GM21526 (cell line): ENCODE measurements at regions not wholly inside any gene's neighbourhood (a gene's known extent, or its start where the extent isn't known, plus 50 kb on each side); places are given as distances from the start of the nearest gene placed in this dataset.

Experiments
- ATAC-seq: cut with Tn5 transposase; IDR thresholded peaks from one replicate; pipeline ENCODE4 v1.9.1; 2021; ENCODE audit warnings: moderate library complexity; ENCODE audit not compliant: unreplicated experiment, low FRiP score

DNA sequence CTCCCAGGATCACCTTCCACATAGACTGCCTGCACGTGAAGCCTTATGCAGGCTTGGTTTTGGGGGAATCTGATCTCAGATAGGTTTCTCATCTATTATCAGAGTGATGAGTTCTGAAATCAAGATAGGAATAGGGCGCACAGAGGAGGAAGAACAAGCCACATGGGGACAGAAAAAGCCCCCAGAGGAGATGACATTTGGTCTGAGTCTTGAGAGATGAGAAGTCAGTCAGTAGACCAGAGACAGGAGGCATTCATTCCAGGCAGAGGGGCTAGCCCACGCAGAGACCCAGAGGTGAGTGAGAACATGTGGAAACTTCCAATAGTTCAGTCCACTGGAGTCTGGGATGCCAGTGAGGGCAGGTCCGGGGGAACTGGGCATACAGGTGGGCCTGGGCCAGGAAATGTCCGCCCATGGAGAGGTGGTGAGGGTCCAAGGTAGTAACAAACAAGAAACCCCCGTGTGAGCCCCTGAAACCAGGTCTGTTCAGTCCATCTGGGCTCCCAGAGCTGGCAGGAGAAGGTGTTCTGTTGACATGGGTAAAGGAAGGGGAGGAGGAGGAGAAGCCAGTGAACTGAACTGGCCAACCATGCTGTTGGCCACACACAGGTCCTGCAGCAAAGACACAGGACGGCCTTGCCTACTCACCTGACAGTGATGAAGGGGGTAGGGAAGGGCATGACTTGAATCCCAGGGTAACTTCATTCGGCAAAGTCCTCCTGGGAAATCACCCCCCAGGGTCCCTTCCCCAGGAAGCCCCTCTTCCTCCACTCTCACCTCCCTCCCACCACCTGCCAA lies 69.3 kb upstream of the SMNDC1 start:
- ATAC-seq, result no peak

DNA sequence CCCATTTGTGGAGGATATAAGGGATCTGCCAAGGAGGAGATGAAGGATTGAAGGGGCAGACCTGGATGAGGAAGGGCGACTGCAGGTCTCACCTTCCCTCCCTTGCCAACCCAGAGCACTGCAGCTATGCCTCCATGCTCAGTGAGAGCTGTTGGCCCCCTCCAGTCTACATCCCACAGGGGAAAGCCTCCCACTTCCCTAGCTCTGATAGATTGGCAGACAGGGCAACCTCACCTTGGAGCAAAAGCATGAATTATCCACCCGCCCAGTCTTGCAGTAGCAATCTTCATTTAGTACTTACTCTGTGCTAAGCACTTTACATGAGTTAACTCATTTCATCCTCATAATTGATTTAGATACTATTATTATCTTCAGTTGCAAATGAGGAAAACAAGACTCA lies 70.4 kb upstream of the SMNDC1 start:
- no peak for ATAC-seq

DNA sequence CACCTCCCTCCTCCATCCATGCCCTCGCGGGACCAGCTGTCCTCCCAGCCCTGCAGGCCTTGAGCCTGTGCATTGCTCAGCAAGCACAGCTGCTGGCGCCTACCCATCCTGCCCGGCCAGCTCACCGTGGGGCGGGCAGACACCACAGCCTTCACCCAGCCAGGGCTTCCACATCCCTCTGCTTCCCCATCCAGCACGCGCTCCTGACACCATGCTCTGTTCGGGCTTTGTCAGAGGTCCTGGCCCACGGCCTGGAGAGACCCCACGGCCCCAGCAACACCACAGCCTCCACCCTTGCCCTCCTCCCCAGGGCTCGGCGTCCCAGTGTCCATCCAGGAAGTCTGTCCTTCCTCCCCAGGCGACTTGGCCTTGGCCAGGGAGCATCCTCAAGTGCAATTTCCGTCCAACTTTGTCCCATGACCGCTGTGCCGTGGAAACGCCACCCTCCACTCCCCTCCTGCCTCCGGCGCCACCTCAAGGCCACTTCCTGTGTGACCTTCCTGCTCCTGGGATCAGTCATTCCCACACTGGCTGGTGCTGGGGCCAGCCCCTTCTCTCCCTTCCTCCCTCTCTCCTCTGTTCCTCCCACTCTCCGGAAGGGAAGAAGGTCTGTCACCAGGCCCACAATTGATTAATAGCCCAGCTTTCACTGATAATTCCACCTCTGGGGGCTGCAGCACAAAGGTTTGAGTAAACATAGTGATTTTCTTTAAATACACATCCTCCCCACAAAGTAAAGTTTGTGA lies 71.5 kb upstream of the SMNDC1 start:
- ATAC-seq, result no peak

DNA sequence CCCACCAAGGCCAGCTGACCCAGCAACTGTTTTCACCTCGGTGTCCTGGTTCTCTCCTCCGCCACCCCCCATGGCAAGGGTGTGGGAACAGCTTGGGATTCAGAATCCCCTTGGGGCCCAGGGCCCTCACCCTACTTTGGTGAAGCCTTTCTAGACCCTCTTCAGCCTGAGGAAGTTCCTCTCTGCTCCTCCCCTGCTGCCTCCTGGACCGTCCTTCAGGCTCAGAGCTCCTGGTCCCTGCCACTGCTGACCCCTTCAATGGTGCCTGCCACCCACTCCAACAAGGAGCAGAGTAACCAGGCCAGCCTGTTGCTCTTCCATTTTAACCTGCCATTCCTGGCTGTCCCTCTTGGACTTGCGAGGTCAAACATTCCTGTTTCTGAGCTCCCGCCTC lies 72.0 kb upstream of the SMNDC1 start:
- ATAC-seq, result no peak

DNA sequence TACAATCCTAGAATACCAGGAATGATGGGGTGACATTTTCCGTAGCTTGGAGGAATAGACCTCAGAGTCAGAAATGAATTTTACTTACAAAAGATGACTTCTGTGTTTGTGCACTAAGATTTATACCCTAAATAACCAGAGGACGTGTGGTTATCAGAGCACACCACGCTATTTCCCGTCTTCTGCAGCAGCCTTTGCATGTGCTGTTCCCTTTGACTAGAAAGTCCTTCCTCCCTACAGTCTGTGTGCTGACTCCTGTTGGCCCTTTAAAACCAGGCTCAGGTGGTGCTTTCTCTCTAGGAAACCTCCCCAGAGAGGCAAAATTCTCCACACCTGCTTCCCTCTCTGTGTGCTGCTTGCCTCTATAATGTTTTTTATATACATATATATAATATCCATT lies 73.3 kb upstream of the SMNDC1 start:
- no peak for ATAC-seq

DNA sequence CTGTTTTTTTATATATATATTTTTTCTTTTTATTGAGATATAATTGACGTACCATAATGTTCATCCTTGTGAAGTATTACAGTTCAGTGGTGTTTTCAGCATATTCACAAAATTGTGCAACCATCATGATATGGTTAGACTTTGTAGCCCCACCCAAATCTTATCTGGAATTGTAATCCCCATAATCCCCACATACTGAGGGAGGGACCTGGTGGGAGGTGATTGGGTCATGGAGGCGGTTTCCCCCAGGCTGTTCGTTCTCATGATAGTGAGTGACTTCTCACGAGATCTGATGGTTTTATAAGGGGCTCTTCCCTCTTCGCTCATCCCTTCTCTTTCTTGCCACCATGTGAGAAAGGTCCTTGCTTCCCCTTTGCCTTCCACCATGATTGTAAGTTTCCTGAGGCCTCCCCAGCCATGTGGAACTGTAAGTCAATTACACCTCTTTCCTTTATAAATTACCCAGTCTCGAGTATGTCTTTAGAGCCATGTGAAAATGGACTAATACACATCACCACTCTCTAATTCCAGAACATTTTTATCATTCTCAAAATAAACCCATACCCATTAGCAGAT lies 73.9 kb upstream of the SMNDC1 start:
- ATAC-seq, result no peak

DNA sequence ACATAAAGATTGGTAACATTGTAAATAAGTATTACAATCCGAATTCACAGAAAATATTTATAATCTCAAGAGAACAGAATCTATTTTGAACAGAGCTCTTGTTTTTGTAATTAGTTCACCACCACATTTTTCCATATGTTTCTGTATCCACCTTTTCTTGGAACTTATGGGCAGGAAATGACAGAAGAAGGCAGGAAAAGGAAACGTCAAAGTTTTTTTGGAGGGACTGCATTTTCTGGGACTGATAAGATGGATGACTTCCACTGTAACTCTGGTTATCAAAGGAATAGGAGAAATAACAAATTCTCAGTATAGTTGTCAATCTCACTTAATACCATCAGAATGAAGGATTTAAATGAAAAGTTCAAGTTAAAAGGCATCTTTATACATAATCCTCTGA lies 75.1 kb upstream of the SMNDC1 start:
- no peak for ATAC-seq

DNA sequence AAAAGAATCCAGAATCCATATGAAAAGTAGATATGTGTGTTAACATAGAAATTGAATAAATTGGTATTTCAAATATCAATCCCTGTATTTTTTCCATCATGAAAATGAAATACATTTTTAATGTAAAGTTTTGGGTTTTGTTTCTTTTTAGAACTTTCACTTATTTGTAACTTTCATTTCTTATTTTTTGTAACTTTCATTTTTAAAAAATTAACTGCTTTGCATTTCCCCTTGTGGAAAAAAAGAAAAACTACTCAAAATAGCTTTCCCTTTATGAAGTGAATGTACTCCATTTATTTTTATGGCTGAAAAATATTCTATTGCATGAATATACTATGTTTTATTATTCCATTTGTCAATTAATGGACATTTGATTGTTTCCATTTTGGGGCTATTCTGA lies 75.6 kb upstream of the SMNDC1 start:
- no peak for ATAC-seq

DNA sequence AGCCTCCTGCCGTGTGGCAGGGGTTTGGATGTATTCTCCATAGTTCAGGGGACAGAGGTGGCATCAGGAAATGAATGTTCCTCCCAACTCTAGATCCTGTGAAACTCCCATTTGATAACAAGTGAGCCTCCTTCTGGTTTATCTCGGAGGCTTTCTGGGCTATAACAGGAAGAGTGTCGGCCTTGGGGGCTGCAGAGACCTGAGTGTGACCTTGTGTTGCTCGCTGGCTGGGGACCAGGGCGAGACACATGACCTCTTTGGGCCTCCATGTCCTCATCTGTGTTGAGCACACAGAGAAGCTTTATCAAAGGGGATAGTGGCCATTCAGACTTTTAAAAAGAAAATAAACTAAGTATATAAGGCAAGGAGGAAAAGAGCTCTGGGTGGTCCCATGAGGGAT lies 78.0 kb upstream of the SMNDC1 start:
- ATAC-seq, result no peak

DNA sequence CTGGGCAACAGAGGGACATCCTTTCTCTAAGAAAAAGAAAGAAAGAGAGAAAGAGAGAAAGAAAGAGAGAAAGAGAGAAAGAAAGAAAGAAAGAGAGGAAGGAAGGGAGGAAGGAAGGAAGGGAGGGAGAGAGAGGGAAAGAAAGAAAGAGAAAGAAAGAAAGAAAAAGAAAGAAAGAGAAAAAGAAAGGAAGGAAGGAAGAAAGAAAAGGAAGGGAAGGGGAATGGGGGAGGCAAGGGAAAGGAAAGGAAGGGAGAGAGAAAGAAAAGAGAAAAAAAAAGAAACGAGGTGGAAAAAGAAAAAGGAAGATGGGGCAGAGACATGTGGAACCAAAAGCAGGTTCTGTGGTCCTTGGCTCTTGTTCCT lies 82.9 kb upstream of the SMNDC1 start:
- ATAC-seq, result no peak

DNA sequence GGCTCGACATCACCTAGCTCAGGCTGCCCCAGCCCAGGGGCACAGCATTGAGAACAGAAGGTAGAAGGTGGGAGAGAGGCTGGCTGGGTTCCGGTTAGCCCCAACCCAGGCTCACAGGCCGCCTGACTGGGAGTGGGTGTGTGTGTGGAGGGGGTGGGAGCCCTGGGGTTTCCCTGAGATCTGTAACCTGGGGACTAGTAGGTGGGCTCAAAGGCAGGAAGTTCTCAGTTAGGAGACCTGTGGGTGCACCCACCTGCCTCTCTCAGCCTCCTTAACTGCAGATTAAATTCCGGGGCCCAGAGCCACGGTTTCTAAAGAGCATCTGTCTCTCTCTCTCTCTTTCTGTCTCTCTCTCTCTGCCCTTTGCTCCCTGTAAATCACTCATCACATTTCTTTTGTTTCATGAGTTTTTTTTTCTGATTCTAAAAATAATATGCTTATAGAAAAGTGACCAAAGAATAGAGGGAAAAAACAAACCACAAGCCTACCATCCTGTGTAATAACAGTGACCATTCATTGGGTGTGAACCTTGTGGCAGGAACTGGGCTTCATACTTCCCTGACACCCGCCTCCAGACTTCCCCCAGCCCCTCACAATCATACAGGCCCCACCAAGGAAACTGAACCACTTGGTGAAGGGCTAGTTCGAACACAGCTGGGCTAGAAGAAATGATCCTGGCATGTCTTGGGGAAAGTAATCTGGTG lies 83.4 kb upstream of the SMNDC1 start:
- ATAC-seq, result peak; percentile 67

DNA sequence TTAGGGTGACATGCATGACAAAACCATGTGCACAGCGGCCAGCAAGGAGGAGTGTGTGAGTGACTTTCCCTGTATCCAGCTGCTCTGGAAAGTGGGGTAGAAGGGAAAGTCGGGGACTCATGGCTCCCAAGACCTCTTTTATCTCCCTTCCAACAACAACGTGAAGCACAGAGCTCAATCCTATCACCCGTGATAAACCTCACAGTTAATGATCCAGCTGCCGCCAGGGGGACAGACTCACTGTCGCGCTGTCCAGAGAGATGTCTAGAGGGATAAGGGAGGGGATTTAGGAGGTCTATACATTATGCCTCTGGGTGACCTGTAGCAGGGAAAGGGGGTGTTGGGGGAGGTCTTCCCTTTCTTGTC lies 84.0 kb upstream of the SMNDC1 start:
- ATAC-seq, result no peak

DNA sequence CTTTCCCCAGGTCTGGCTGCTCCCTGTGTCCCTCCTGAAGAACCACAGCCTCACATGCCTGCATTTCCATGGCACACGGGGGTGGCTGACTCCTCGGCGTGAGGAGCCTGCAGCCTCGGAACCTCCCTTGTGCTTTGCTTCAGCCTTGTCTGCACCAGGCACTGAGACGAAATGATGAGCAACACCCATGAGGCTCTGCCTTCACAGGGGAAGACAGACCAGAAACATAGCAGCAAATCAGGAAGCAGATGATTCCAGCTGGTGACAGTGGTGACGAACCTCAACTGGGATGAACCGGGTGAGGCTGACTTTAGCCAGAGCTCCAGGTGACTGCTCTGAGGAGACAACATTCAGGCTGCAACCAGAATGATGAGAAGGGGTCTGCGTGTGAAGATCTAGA lies 84.5 kb upstream of the SMNDC1 start:
- ATAC-seq, result no peak

DNA sequence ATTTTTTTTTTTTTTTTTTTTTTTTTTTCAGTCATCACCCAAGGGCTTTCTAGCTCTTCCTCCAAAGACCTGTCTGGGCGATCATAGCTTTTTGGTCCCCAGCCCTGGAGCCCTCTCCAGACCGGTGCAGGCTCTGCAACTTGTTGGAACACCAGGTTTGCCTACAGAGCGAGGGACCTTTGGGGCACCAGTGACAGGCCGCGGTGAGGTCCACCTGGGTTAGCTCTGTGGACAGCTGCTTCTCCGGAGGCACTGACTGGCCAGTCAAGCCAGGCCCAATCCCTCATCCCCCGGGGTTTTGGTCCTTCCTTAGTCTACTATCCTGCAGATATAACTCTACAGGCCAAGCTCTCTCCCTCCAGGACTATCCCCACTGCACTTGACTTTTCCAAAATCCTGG lies 86.8 kb upstream of the SMNDC1 start:
- ATAC-seq, result no peak

DNA sequence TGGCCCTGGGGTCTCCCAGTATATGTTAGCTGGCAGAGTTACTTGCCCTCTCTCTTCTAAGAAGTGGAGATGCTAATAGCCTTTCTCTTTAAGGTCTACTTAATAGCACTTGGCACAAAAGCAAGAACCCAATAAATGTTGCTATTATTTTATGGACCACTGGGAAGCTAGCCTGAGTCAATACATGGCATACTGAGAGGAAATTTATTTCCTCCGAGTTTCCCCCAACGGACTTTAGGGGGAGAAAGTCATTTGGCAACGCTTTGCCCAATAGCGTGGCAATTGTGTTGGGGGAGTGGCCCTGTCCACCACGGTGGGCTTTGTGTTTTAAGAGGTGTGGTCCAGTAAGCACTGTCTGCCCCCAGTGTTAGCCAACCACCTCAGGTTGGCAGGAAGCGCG lies 87.4 kb upstream of the SMNDC1 start:
- ATAC-seq, result no peak

DNA sequence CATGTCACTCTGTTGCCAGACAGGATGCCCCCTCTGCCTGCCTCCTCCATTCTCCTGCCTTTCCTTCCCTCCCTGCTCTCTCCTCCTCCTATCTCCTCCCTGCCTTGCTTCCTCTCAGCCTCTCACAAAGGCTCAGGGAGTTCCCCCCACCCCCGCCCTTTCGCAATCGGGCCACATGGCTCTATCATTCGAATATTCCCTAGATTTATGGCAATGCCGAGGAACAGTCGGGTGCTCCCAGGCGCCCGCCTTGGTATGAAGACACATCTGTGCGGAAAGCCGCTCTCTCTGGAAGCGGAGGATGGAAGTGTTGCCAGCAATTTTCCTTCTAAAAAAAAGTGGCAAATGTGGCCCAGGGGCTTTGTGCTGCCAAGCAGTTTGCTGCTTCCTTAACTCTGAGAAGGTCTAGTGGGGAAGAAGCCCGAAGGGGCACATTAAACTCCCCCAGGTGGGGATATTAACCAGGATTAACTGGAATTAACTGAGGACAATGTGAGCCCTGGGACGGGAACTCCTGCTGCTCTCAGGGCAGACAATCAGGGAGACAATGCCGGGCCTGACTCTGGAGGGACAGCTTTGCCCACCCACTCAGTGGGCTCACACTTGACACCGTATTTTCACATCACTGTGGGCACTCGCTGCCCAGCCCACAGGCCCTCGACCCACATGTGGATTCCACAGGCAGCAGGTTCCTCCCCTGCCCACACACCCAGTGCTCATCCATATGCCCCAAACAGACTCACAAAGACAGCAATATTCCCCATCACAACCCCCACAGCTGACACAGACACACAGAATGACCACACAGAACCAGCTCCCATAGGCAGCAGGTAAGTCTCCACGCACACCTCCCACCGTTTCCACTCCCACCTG lies 88.4 kb upstream of the SMNDC1 start:
- no peak for ATAC-seq

DNA sequence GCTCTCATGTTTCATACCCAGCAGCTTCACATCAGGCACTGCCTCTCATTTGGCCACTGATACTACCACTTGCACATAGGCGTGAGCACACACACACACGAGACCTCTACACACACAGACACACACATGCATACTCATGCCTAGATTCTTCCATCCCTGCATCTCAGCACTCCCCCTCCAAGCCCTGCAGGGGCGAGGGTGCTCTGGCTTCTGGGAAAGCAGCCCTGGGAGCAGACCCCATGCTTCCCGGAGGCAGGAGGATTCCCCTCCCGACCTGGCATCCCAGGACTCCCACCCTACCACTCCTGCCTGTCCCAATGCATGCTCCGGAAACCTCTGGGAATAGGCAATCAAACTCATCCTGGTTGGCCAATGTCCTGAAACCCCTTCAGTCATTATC lies 89.1 kb upstream of the SMNDC1 start:
- ATAC-seq, result no peak

DNA sequence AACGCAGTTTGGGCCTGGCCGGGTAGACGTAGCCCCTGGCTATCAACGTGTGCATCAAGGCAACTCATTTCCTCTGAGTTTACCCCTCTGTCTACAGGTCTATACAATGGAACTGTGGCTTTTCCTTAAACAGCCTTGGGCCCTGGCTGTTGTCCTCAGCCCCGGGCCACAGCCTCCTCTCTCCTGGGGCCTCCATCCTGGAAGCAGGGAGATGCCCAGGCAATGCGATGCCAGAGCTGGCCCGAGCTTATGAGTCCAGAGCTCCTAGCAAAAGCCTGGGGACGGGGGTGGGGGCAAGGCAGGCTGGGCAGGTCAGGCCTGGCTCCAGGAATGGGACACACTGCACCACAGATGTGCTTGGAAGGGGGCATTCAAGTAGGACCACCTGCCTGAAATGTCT lies 89.6 kb upstream of the SMNDC1 start:
- ATAC-seq, result no peak

DNA sequence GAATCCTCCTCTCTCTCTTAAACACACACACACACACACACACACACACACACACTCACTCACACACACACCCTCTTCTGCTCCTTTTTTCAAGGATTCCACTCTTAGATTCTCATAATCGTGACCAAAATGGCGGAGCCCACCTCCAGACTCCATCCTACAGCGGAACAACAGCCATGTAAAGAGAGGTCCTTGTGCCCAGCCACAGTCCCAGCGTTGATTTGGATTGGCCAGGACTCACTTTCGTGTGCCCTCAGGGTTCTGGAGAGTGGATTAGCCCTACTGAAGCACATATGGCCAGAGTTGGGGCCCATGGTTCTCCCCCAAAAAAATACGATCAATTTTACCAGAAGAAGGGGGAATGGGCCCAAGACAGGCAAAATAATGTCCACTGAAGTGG lies 90.2 kb upstream of the SMNDC1 start:
- ATAC-seq, result no peak
